Epidermal melanocyte (primary cell): ENCODE measurements at regions not wholly inside any gene's neighbourhood (a gene's known extent, or its start where the extent isn't known, plus 50 kb on each side); places are given as distances from the start of the nearest gene placed in this dataset.
"Not testable (repeated sequence)": the region's sequence is repeated elsewhere in the genome, so short reads cannot be mapped to it uniquely, and the experiment has no call there.

Source experiments
- DNase-seq: peaks from one replicate; pipeline ENCODE4 v3.0.0; 2011; ENCODE audit warnings: low spot score; ENCODE audit not compliant: insufficient read length

GRCh38 chr22:23464796-23465195 is 115.3 kb downstream of the IGLL1 start:
- not testable (repeated sequence) for DNase-seq

GRCh38 chr22:23460517-23461031 is 119.5 kb downstream of the IGLL1 start:
- DNase-seq, result not testable (repeated sequence)

- DNase-seq, result not testable (repeated sequence)
Measured at GRCh38 chr22:23459645-23460516, 120.2 kb downstream of the IGLL1 start.

- DNase-seq, result no peak
Measured at GRCh38 chr22:23458663-23459541, 121.2 kb downstream of the IGLL1 start.

- no peak for DNase-seq
Measured at GRCh38 chr22:23457380-23457985, 122.6 kb downstream of the IGLL1 start.

GRCh38 chr22:23456666-23457379 is 123.3 kb downstream of the IGLL1 start:
- DNase-seq, result not testable (repeated sequence)

GRCh38 chr22:23454345-23454744 is 125.7 kb downstream of the IGLL1 start:
- not testable (repeated sequence) for DNase-seq

GRCh38 chr22:23453277-23453676 is 126.8 kb downstream of the IGLL1 start:
- DNase-seq, result no peak

- no peak for DNase-seq
Measured at GRCh38 chr22:23452231-23453010, 127.7 kb downstream of the IGLL1 start.

- not testable (repeated sequence) for DNase-seq
Measured at GRCh38 chr22:23451452-23452230, 128.4 kb downstream of the IGLL1 start.

GRCh38 chr22:23450821-23451220 is 129.3 kb downstream of the IGLL1 start:
- DNase-seq, result not testable (repeated sequence)

GRCh38 chr22:23450434-23450795 is 129.7 kb downstream of the IGLL1 start:
- no peak for DNase-seq

- DNase-seq, result not testable (repeated sequence)
Measured at GRCh38 chr22:23449748-23450433, 130.2 kb downstream of the IGLL1 start.

- not testable (repeated sequence) for DNase-seq
Measured at GRCh38 chr22:23448499-23449288, 131.4 kb downstream of the IGLL1 start.

GRCh38 chr22:23446796-23447350 is 133.2 kb downstream of the IGLL1 start:
- DNase-seq, result no peak

GRCh38 chr22:23446194-23446593 is 133.9 kb downstream of the IGLL1 start:
- not testable (repeated sequence) for DNase-seq

GRCh38 chr22:23443905-23444304 is 136.2 kb downstream of the IGLL1 start:
- DNase-seq, result not testable (repeated sequence)
